HG03571 (cell line): ENCODE measurements at regions not wholly inside any gene's neighbourhood (a gene's known extent, or its start where the extent isn't known, plus 50 kb on each side); places are given as distances from the start of the nearest gene placed in this dataset.
"Not testable (repeated sequence)": the region's sequence is repeated elsewhere in the genome, so short reads cannot be mapped to it uniquely, and the experiment has no call there.

Experiments used
- ATAC-seq: cut with Tn5 transposase; IDR thresholded peaks from one replicate; pipeline ENCODE4 v1.9.1; 2021; ENCODE audit not compliant: unreplicated experiment

GRCh38 chr4:17250591-17250990 is 261.3 kb downstream of the QDPR start:
- no peak for ATAC-seq

- ATAC-seq, result no peak
These were observed 265.2 kb downstream of the QDPR start for GRCh38 chr4:17246656-17247055.

- no peak for ATAC-seq
These were observed 270.1 kb downstream of the QDPR start for GRCh38 chr4:17241835-17242234.

- ATAC-seq, result no peak
These were observed 273.3 kb downstream of the QDPR start for GRCh38 chr4:17238633-17239032.

GRCh38 chr4:17236686-17237085 is 275.2 kb downstream of the QDPR start:
- ATAC-seq, result no peak

GRCh38 chr4:17234678-17235077 is 277.2 kb downstream of the QDPR start:
- no peak for ATAC-seq

- no peak for ATAC-seq
These were observed 279.2 kb downstream of the QDPR start for GRCh38 chr4:17232566-17233253.

- not testable (repeated sequence) for ATAC-seq
These were observed 279.9 kb downstream of the QDPR start for GRCh38 chr4:17231880-17232475.

GRCh38 chr4:17230727-17231126 is 281.2 kb downstream of the QDPR start:
- ATAC-seq, result no peak

- no peak for ATAC-seq
These were observed 291.1 kb downstream of the QDPR start for GRCh38 chr4:17220816-17221215.

- ATAC-seq, result no peak
These were observed 293.1 kb downstream of the QDPR start for GRCh38 chr4:17218786-17219185.

- no peak for ATAC-seq
These were observed 304.8 kb downstream of the QDPR start for GRCh38 chr4:17206829-17207801.

- ATAC-seq, result no peak
These were observed 306.5 kb upstream of the LDB2 start for GRCh38 chr4:17204908-17205307.

- no peak for ATAC-seq
These were observed 305.4 kb upstream of the LDB2 start for GRCh38 chr4:17203797-17204196.

GRCh38 chr4:17197070-17197469 is 298.6 kb upstream of the LDB2 start:
- ATAC-seq, result no peak

- ATAC-seq, result no peak
These were observed 297.2 kb upstream of the LDB2 start for GRCh38 chr4:17195461-17196275.

- ATAC-seq, result no peak
These were observed 296.1 kb upstream of the LDB2 start for GRCh38 chr4:17194586-17194985.

- no peak for ATAC-seq
These were observed 291.3 kb upstream of the LDB2 start for GRCh38 chr4:17189759-17190158.

- no peak for ATAC-seq
These were observed 290.9 kb upstream of the LDB2 start for GRCh38 chr4:17189401-17189720.

GRCh38 chr4:17188547-17189400 is 290.3 kb upstream of the LDB2 start:
- no peak for ATAC-seq
